Skin of body (tissue), 1 donor: ENCODE measurements at regions not wholly inside any gene's neighbourhood (a gene's known extent, or its start where the extent isn't known, plus 50 kb on each side); places are given as distances from the start of the nearest gene placed in this dataset.
"Not testable (repeated sequence)": the region's sequence is repeated elsewhere in the genome, so short reads cannot be mapped to it uniquely, and the experiment has no call there.

Experiments used
- DNase-seq: peaks from one replicate; lab custom pipeline; 2025; lab: John Stamatoyannopoulos, UW

DNA sequence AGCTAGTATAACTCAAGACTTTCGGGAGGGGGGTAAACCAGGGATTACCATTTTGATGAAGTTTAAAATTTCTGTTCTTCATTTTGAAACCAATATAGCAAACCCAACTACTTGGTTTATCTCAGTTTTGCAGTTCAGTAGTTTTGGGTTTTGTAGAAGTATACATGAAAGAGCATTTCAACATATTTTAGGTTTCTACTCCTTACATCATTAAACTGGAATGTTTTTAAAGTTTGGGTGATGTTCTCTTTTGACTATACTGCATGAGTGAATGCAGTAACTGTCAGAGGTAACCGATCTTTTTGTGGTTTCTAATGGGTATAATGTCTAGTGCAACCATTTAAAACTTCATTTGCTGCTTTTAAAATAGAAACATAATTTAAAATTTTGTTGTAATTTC, 248.3 kb upstream of the MAD2L1 start:
- DNase-seq: no peak

- DNase-seq: no peak
Measured at GRCh38 chr4:120304801-120305200, 238.2 kb upstream of the MAD2L1 start.

GRCh38 chr4:120299631-120300030, 233.0 kb upstream of the MAD2L1 start:
- DNase-seq: no peak

- peak; percentile 9 for DNase-seq
Measured at GRCh38 chr4:120293341-120293740, 226.7 kb upstream of the MAD2L1 start.

DNA sequence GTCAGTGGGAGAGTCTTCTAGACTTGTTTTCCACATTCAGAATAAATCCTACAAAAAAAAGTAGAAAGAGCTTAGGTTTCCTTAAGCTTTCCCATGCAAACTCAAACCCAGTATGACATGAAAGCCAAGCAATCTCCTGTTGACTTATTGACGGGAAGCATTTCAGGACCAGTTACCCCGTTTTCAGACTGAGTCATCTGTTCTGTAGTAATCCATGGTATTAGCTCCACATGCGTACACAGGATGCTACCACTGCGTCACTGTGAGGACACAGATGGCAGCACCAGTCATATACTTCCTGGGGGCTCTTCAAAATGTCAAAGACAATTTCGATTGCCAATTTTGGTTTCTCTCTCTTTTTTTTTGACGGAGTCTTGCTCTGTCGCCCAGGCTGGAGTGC, 224.9 kb upstream of the MAD2L1 start:
- no peak for DNase-seq

DNA sequence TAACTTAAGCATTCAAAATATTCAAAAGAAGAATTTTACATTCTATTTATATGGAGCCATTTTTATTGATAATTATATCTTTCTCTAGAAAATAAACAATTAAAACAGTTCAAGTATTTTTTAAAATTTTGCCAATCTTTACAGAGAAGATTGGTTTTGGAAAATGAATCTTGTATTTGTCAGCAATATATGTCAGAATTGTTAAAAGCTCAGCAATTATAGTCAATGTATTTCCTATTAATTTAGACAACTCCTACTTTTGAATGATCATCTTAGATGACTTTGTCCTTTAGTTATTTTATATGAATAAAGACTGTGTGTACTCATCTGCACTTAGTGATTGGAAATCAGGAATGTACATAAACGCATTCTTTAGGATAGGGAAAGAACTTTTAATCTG, 223.9 kb upstream of the MAD2L1 start:
- no peak for DNase-seq

DNA sequence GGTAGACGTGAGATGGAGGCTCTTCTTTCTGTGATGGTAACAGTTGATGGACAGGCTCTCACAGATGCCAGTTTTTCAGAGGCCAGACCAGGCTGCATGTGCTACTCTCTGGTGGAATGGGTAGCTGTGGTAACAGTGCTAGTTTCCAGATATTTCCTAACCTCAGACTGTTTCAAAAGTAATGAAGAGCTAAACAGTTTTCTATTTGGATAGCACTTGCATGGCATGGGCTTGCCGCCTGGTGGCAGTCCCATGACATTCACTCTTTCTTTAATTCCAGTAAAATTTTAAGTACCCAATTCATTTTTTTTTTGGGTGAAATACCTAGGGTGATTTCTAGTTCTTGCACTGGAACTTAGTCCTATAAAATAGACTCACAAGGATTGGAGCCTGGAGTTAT, 220.2 kb upstream of the MAD2L1 start:
- DNase-seq: no peak

- DNase-seq: no peak
Measured at GRCh38 chr4:120281581-120281980, 214.9 kb upstream of the MAD2L1 start.

- DNase-seq: no peak
Measured at GRCh38 chr4:120277391-120277790, 210.7 kb upstream of the MAD2L1 start.

- no peak for DNase-seq
Measured at GRCh38 chr4:120266602-120267001, 200.0 kb upstream of the MAD2L1 start.

DNA sequence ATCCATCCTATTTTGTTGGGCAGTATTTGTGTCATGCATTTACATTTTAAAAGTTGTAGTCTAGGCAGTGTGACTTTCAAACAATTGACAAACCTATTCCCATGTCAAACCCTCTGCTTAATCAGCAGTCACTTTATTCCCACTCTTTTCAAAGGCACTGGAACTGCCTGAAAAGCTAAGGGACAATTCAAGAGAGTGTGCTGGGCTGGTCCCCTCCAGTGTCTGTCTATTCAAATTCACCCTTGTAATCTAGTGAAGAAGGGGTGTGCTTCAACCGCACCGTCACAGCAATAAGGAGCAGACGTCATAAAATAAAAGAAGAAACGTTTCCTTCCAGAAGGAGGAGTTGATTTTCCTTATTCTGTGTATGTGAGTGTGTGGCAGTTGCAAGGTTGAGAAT, 197.0 kb upstream of the MAD2L1 start:
- no peak for DNase-seq

- no peak for DNase-seq
Measured at GRCh38 chr4:120261117-120261516, 194.5 kb upstream of the MAD2L1 start.

DNA sequence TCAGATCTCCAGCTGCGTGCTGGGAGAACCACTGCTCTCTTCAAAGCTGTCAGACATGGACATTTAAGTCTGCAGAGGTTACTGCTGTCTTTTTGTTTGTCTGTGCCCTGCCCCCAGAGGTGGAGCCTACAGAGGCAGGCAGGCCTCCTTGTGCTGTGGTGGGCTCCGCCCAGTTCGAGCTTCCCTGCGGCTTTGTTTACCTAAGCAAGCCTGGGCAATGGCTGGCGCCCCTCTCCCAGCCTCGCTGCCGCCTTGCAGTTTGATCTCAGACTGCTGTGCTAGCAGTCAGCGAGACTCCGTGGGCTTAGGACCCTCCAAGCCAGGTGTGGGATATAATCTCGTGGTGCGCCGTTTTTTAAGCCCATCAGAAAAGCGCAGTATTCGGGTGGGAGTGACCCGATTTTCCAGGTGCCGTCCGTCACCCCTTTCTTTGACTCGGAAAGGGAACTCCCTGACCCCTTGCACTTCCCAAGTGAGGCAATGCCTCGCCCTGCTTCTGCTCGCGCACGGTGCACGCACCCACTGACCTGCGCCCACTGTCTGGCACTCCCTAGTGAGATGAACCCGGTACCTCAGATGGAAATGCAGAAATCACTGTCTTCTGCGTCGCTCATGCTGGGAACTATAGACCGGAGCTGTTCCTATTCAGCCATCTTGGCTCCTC, 189.6 kb upstream of the MAD2L1 start:
- DNase-seq: not testable (repeated sequence)

DNA sequence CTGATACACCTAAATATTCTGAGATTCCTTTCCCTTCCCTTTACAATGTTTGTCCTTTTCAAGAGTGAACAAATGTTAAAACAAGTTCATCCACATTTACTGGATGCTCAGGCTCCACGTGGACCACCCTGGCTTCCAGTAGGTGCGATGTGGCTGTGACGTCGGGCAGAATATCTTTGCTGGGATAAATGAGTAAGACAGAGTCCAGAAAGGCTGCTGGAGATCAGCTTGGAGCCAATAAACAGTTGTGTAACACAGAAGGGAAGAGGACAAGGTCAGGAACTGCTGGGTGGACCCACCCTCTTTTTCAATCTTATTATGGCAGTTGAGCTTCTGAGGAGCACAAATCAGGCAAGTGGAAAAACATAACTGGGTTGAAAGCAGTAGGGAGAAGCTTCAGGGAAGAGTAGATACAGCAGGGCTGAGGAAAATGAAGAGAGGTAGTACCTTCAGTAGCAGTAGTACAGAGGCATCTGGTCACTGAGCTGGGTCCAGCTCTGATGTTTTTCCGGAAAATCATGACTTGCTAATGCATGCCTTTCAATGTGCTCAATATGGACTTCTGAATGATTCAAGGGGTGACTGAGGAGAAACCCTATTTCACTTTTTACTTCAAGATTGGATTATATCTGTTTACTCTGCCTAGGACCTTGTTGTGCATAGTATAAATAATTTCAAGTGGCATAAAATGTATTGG, 171.8 kb upstream of the MAD2L1 start:
- no peak for DNase-seq

GRCh38 chr4:120236873-120237272, 170.2 kb upstream of the MAD2L1 start:
- no peak for DNase-seq

- no peak for DNase-seq
Measured at GRCh38 chr4:120232050-120232449, 165.4 kb upstream of the MAD2L1 start.

DNA sequence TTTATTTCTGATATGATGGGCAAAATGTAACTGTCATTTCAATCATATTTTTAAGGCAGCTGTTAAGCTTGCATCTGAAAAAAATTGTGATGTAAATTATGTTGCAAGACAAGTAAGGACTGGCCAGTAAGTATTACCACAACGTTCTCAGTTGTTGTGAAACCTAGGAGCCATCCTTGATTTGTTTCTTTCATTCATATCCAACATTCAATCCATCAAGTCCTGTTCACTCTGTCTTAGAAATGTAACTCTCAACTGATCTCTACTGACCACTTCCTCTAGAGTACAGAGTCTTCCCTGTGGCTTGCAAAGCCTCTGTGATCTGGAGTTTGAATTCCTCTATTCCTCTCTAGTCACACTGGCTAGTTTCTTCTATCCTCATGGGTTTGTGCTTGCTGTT, 161.4 kb upstream of the MAD2L1 start:
- DNase-seq: no peak

GRCh38 chr4:120227554-120227953, 160.9 kb upstream of the MAD2L1 start:
- DNase-seq: no peak

DNA sequence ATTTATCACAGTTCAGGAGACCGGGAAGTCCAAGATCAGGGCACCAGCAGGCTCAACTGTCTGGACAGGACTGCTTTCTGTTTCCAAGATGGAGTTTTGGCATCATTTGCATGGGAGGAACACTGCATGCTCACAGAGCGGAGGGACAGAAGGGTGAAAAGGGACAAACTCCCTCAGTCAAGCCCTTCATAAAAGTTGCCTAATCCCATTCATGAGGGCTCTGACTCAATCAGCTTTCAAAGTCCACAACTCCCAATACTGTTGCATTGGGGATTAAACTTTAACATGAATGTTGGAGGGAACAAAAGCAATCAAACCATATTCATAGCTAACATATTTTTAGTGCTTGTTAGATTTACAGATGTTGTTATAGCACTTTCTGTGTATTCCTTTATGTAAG, 158.9 kb upstream of the MAD2L1 start:
- DNase-seq: no peak

DNA sequence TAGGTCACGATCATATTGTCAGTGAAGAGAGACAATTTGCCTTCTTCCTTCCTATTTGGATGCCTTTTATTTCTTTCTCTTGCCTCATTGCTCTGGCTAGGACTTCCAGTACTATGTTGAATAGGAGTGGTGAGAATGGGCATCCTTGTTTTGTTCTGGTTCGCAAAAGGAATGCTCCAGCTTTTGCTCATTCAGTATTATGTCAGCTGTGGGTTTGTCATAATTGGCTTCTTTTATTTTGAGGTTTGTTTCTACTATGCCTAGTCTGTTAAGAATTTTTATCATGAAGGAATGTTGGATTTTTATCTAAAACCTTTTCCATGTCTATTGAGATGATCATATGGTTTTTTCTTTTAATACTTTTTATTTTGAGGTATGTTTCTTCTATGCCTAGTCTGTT, 152.3 kb upstream of the MAD2L1 start:
- DNase-seq: no peak

DNA sequence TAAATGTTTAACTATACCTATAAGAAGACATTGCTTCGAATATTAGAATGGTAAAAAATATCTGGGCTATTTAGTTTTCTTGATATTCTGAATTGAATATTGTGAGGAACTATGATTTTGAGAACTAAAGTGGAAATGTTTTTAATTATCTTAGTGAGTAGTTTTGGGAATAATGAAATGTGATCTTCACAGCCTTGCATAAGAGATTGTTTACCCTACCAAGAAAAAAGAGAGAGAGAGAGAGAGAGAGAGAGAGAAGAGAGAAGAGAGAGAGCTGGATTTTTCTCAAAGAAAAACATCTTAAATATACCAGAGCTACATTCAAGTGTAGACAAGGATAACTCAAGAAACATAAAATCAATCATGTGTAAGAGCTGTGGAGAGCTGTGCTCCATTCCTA, 148.7 kb upstream of the MAD2L1 start:
- no peak for DNase-seq

GRCh38 chr4:120211408-120212015, 144.9 kb upstream of the MAD2L1 start:
- DNase-seq: no peak

DNA sequence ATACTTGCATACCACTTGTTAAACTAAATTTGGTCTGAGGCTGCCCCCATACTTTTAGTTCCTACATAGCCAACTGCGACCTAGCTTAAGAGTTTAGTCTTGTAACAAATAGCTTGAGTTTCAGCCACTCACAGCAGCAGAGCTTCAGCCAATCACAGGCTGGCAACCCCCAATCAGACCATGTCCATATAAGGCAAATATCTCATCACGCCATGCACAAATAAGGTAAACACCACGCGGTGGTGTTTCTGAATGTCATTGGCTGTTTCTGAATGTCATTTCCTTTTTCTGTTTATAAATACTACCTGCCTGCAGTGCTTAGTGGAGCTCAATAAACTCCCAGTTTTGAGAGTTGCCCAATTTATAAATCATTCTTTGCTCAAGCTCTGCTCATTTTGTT, 143.1 kb upstream of the MAD2L1 start:
- no peak for DNase-seq
